Right atrium auricular region (tissue), 2 donors: ENCODE measurements at regions not wholly inside any gene's neighbourhood (a gene's known extent, or its start where the extent isn't known, plus 50 kb on each side); places are given as distances from the start of the nearest gene placed in this dataset.

ENCODE experiments used
- DNase-seq: peaks from one replicate; pipeline ENCODE4 v3.0.0-alpha.2; 2019; ENCODE audit warnings: low spot score
- H3K27ac ChIP-seq, 2 donors: fragments of 200-600 bp; sonication (generic); 1 replicate in 1 of 2; 2 replicates in 1 of 2; pipeline ENCODE4 v1.5.1; 2016 to 2019
- H3K27me3 ChIP-seq, 2 donors: fragments of 200-600 bp; sonication (generic); one replicate each; pipeline versions ENCODE4 v1.5.1 to v1.6.0; 2017 to 2019
- H3K36me3 ChIP-seq: fragments of 200-600 bp; sonication (generic); one replicate; pipeline ENCODE4 v1.5.1; 2016
- H3K4me1 ChIP-seq, 2 donors: fragments of 200-600 bp; sonication (generic); one replicate each; pipeline versions ENCODE4 v1.5.1 to v1.6.0; 2017 to 2019
- H3K4me3 ChIP-seq, 2 donors: fragments of 200-600 bp; sonication (generic); 1 replicate in 1 of 2; 2 replicates in 1 of 2; pipeline ENCODE4 v1.5.1; 2017 to 2019; ENCODE audit warnings: mild to moderate bottlenecking in 1 of 2, moderate library complexity in 1 of 2
- H3K9me3 ChIP-seq, 2 donors: fragments of 200-600 bp; sonication (generic); one replicate each; pipeline ENCODE4 v1.5.1; 2019
- TF ChIP-seq, protein P1 (sequence below), 2 donors: fragments of 200-600 bp; sonication (generic); IDR thresholded peaks; one replicate each; pipeline ENCODE4 v1.5.1; 2019; ENCODE audit warnings: antibody characterized with exemption in 2 of 2

DNA sequence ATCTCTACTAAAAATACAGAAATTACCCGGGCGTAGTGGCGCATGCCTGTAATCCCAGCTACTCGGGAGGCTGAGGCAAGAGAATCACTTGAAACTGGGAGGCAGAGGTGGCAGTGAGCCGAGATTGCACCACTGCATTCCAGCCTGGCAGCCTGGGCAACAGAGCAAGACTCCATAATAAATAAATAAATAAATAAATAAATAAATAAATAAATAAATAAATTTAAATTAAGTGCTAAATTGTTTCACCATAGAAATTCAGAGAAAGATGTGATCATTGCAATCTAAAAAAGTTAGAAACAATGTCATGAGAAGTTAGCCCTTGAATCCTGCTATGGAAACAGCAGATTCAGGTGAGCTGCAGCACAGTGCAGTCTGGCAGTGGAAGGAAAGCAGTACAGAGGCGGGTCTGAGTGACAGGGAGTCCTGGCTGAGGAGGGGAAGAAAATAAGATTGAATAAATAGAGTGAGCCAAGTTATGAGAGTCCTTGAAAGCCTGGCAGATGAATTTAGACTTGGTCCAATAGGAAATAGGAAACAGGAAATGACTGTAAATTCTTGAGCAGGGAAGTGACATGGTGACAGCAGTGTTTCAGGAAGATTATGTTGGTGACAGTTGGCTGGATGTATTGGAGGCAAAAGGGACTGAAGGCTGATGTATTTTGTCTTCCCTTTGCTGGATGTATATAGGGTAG, 241.5 kb downstream of the GXYLT1 start:
- Histone ChIP-seq H3K27me3 (no peaks in the 10 kb centered on the region), H3K36me3 (no peaks in the 10 kb centered on the region), H3K4me3 (no peak overlapping the region), H3K4me1 (no peaks in the 10 kb centered on the region), H3K27ac (no peak overlapping the region), H3K9me3 (no peaks in the 10 kb centered on the region)
- TF ChIP-seq, protein P1, sequence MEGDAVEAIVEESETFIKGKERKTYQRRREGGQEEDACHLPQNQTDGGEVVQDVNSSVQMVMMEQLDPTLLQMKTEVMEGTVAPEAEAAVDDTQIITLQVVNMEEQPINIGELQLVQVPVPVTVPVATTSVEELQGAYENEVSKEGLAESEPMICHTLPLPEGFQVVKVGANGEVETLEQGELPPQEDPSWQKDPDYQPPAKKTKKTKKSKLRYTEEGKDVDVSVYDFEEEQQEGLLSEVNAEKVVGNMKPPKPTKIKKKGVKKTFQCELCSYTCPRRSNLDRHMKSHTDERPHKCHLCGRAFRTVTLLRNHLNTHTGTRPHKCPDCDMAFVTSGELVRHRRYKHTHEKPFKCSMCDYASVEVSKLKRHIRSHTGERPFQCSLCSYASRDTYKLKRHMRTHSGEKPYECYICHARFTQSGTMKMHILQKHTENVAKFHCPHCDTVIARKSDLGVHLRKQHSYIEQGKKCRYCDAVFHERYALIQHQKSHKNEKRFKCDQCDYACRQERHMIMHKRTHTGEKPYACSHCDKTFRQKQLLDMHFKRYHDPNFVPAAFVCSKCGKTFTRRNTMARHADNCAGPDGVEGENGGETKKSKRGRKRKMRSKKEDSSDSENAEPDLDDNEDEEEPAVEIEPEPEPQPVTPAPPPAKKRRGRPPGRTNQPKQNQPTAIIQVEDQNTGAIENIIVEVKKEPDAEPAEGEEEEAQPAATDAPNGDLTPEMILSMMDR (IDR thresholded peaks at IDR 0.05), result no peak
- no peak for DNase-seq

DNA sequence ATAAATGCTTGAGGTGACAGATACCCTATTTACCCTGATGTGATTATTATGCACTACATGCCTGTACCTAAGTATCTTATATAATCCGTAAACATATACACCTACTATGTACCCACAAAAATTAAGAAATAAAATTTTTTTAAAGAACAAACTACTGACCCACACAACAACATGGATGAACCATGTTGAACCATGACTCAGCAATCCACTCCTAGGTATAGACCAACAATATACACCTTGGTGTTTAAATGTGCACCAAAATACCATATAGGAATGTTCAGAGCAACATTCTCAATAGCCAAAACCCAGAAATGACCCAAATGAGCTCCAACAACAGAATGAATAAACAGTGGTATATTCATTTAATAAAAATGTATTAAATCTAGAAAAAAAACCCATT, 245.1 kb downstream of the GXYLT1 start:
- Histone ChIP-seq H3K4me1 (no peaks in the 10 kb centered on the region), H3K27me3 (no peaks in the 10 kb centered on the region), H3K36me3 (no peaks in the 10 kb centered on the region), H3K9me3 (peaks cover 0 to 5% of the 10 kb centered on the region in 2 donors), H3K27ac (no peak overlapping the region), H3K4me3 (no peak overlapping the region)
- TF ChIP-seq, protein P1 (IDR thresholded peaks at IDR 0.05), result no peak
- DNase-seq, result no peak

DNA sequence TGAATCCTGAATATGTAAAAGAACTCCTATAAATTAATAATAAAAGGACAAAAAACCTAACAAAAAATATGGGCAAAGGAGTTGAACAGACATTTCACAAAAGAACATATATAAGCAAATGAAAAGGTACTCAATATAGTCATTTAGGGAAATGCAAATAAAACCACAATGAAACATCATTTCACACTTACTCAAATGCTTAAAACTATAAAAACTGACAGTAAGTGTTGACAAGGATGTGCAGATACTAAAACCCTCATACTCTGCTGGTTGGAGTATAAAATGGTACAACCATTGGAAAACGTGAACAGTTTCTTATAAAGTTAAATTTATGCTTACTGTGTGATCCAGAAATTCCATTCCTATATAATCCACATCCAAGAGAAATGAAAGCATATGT, 247.1 kb downstream of the GXYLT1 start:
- Histone ChIP-seq H3K4me1 (no peaks in the 10 kb centered on the region), H3K4me3 (no peak overlapping the region), H3K36me3 (no peaks in the 10 kb centered on the region), H3K27me3 (no peaks in the 10 kb centered on the region), H3K27ac (no peak overlapping the region), H3K9me3 (peaks cover 0 to 5% of the 10 kb centered on the region in 2 donors)
- DNase-seq, result no peak
- TF ChIP-seq, protein P1 (IDR thresholded peaks at IDR 0.05), result no peak

DNA sequence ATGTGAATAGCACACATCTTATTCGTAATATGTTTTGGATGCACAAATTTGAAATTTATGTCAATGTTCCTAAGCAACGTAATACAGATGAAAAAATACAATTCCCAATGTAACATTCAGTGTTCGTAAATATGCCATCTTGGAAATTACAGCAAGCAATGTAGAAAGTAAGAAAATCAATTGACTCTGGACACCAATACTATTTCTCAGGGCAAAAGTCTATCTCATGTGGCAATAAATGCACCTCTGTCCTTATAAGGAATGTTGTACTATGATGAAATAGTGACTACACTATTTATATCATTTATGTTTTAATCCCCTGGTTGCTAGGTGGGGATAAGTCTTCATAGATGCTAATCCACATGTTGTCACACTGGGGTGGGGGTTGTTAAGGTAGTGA, 251.2 kb downstream of the GXYLT1 start:
- no peaks in the 10 kb centered on the region for H3K36me3 ChIP-seq
- H3K4me1 ChIP-seq, result no peaks in the 10 kb centered on the region
- H3K27me3 ChIP-seq, result no peaks in the 10 kb centered on the region
- H3K27ac ChIP-seq, result no peak overlapping the region
- H3K9me3 ChIP-seq, result peaks cover 0 to 5% of the 10 kb centered on the region in 2 donors
- TF ChIP-seq, protein P1 (IDR thresholded peaks at IDR 0.05), result no peak
- no peak for DNase-seq
- H3K4me3 ChIP-seq, result no peak overlapping the region

DNA sequence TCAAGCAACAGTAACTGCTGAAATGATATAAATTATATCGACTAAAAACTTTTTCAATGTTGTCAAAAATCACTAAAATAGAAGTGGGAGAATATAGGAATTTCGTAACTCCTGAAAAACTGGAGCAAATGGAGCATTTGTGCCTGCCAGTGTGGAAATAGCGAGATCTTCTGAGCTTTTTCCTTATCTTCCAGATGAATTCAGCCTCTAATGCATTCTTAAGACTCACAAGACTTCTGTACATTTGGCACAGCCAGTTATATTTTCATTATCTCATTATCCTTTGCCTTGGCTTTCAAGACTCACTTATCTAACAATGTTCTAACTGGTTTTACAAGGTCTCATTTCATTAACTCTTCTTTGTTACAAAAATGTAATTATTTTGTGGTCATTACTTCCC, 252.4 kb downstream of the GXYLT1 start:
- TF ChIP-seq, protein P1 (IDR thresholded peaks at IDR 0.05), result no peak
- no peak for DNase-seq
- Histone ChIP-seq H3K36me3 (no peaks in the 10 kb centered on the region), H3K27me3 (no peaks in the 10 kb centered on the region), H3K27ac (no peak overlapping the region), H3K4me3 (no peak overlapping the region), H3K9me3 (no peaks in the 10 kb centered on the region), H3K4me1 (no peaks in the 10 kb centered on the region)

DNA sequence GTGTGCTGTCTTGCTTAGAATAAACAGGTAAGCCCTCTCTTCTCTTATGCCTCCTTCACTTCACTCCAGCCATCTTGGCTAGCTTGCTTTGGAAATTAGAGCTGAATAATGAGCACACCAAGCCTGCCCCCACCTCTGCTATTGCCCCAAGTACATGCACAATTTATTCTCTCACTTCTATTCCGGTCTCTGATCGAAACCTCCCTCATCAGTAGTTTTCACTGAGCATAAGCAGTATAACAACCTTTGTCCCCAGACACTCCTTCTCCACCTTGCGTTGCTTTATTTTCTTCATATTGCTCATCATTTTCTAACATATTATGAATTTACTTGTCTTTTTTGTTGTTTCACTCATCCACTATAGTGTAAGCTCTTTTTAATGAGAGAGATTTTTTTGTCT, 253.4 kb downstream of the GXYLT1 start:
- no peak overlapping the region for H3K27ac ChIP-seq
- no peaks in the 10 kb centered on the region for H3K4me1 ChIP-seq
- no peak overlapping the region for H3K4me3 ChIP-seq
- no peaks in the 10 kb centered on the region for H3K27me3 ChIP-seq
- H3K36me3 ChIP-seq, result no peaks in the 10 kb centered on the region
- H3K9me3 ChIP-seq, result no peaks in the 10 kb centered on the region
- no peak for DNase-seq
- TF ChIP-seq, protein P1 (IDR thresholded peaks at IDR 0.05), result no peak
